ENCODE measurements at regions not wholly inside any gene's neighbourhood (a gene's known extent, or its start where the extent isn't known, plus 50 kb on each side); places are given as distances from the start of the nearest gene placed in this dataset.
"Not testable (repeated sequence)": the region's sequence is repeated elsewhere in the genome, so short reads cannot be mapped to it uniquely, and the experiment has no call there.

DNA sequence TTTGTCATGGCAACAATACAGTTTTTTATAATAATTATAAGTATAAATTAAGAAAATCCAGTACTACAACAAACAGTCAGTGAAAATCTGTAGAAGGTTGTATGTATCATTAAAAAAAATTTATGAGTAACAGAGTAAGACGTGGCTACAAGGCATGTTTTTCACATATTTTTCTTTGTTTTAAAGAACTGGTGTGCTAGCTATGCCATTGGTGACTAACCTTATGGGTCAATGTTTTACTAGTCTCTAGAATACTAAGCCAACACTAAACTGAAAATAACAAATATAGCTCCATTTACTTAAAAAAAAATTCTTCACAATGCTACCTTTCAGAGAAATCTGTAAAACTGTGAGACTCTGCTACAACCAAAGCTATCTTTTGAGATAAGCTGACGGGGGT lies 261.5 kb downstream of the ADGRL2 start:
- H3K4me3 ChIP-seq: no peak overlapping the region
- H3K4me1 ChIP-seq: no peaks in the 10 kb centered on the region
- no peaks in the 10 kb centered on the region for H3K27me3 ChIP-seq
- DNase-seq (ENCODE audit: low spot score in 2 of 2): no peak
- TF ChIP-seq POLR2A (IDR thresholded peaks at IDR 0.05) (no peak), POLR2AphosphoS5 (IDR thresholded peaks at IDR 0.05) (no peak), CTCF (IDR thresholded peaks at IDR 0.05) (no peak)
- intact Hi-C loops (cut with DNase I; ENCODE audit: low total_unique reads): no loop called here
- H3K27ac ChIP-seq: no peak overlapping the region
- H3K9me3 ChIP-seq: no peaks in the 10 kb centered on the region
- H3K36me3 ChIP-seq: no peaks in the 10 kb centered on the region

- no peak overlapping the region for H3K4me3 ChIP-seq
- intact Hi-C loops (cut with DNase I; ENCODE audit: low total_unique reads): no loop called here
- DNase-seq (ENCODE audit: low spot score in 2 of 2): no peak
- no peaks in the 10 kb centered on the region for H3K27me3 ChIP-seq
- no peaks in the 10 kb centered on the region for H3K9me3 ChIP-seq
- no peaks in the 10 kb centered on the region for H3K4me1 ChIP-seq
- TF ChIP-seq CTCF (IDR thresholded peaks at IDR 0.05): no peak
- TF ChIP-seq POLR2A (IDR thresholded peaks at IDR 0.05): no peak
- no peak for TF ChIP-seq POLR2AphosphoS5 (IDR thresholded peaks at IDR 0.05)
- H3K36me3 ChIP-seq: no peaks in the 10 kb centered on the region
- H3K27ac ChIP-seq: no peak overlapping the region
Observed at GRCh38 chr1:82059959-82060358, 259.2 kb downstream of the ADGRL2 start.

GRCh38 chr1:82057011-82057410 lies 256.3 kb downstream of the ADGRL2 start:
- no peak overlapping the region for H3K27ac ChIP-seq
- intact Hi-C loops (cut with DNase I; ENCODE audit: low total_unique reads): no loop called here
- H3K27me3 ChIP-seq: no peaks in the 10 kb centered on the region
- H3K9me3 ChIP-seq: no peaks in the 10 kb centered on the region
- no peak for TF ChIP-seq POLR2A (IDR thresholded peaks at IDR 0.05)
- TF ChIP-seq POLR2AphosphoS5 (IDR thresholded peaks at IDR 0.05): no peak
- no peaks in the 10 kb centered on the region for H3K36me3 ChIP-seq
- DNase-seq (ENCODE audit: low spot score in 2 of 2): no peak
- H3K4me1 ChIP-seq: no peaks in the 10 kb centered on the region
- no peak overlapping the region for H3K4me3 ChIP-seq

DNA sequence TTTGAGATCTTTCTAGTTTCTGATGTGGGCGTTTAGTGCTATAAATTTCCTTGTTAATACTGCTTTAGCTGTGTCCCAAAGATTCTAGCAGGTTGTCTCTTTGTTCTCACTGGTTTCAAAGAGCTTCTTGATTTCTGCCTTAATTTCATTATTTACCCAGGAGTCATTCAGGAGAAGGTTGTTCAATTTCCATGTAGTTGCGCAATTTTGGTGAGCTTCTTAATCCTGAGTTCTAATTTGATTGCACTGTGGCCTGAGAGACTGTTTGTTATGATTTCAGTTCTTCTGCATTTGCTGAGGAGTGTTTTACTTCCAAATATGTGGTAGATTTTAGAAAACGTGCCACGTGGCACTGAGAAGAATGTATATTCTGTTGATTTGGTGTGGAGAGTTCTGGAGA lies 254.6 kb downstream of the ADGRL2 start:
- not testable (repeated sequence) for H3K4me3 ChIP-seq; H3K9me3 ChIP-seq; H3K27me3 ChIP-seq; H3K36me3 ChIP-seq; H3K4me1 ChIP-seq; H3K27ac ChIP-seq; DNase-seq (ENCODE audit: low spot score in 2 of 2)
- intact Hi-C loops (cut with DNase I; ENCODE audit: low total_unique reads): loop anchor here (2.0 kb wide), 1 partner anchor 19 kb away; no protein-coding TSS in a partner anchor

- no peak overlapping the region for H3K4me3 ChIP-seq
- no peaks in the 10 kb centered on the region for H3K36me3 ChIP-seq
- no peak for TF ChIP-seq POLR2AphosphoS5 (IDR thresholded peaks at IDR 0.05)
- no peak for TF ChIP-seq POLR2A (IDR thresholded peaks at IDR 0.05)
- TF ChIP-seq CTCF (IDR thresholded peaks at IDR 0.05): no peak
- DNase-seq (ENCODE audit: low spot score in 2 of 2): no peak
- intact Hi-C loops (cut with DNase I; ENCODE audit: low total_unique reads): no loop called here
- H3K27ac ChIP-seq: no peak overlapping the region
- H3K27me3 ChIP-seq: no peaks in the 10 kb centered on the region
- no peaks in the 10 kb centered on the region for H3K4me1 ChIP-seq
- H3K9me3 ChIP-seq: no peaks in the 10 kb centered on the region
Observed at GRCh38 chr1:82052563-82052962, 251.8 kb downstream of the ADGRL2 start.

DNA sequence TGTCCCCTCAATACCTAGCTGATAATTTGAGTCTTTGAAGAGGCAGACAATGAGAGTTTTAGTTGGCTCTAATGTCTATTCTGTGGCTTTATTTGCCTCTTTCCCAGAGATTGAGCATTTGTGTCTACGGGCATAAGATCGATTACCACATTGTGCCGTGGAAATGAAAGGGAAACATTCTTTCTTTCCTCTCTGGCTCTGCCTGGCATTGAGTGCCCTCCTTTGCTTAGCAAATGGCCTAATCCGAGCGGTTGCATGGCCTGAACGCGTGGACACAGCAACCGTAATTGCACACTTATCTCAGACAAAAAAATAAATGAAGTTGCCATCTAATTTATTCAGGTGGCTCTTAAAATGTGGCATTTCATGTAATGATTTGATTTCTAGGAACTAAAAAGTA lies 247.9 kb downstream of the ADGRL2 start:
- DNase-seq (ENCODE audit: low spot score in 2 of 2): no peak
- no peaks in the 10 kb centered on the region for H3K27me3 ChIP-seq
- H3K4me1 ChIP-seq: no peaks in the 10 kb centered on the region
- no peak for TF ChIP-seq CTCF (IDR thresholded peaks at IDR 0.05)
- no peak for TF ChIP-seq POLR2AphosphoS5 (IDR thresholded peaks at IDR 0.05)
- TF ChIP-seq POLR2A (IDR thresholded peaks at IDR 0.05): no peak
- no peaks in the 10 kb centered on the region for H3K9me3 ChIP-seq
- H3K4me3 ChIP-seq: no peak overlapping the region
- H3K27ac ChIP-seq: no peak overlapping the region
- H3K36me3 ChIP-seq: no peaks in the 10 kb centered on the region
- intact Hi-C loops (cut with DNase I; ENCODE audit: low total_unique reads): no loop called here
